ENCODE measurements at regions not wholly inside any gene's neighbourhood (a gene's known extent, or its start where the extent isn't known, plus 50 kb on each side); places are given as distances from the start of the nearest gene placed in this dataset.

DNA sequence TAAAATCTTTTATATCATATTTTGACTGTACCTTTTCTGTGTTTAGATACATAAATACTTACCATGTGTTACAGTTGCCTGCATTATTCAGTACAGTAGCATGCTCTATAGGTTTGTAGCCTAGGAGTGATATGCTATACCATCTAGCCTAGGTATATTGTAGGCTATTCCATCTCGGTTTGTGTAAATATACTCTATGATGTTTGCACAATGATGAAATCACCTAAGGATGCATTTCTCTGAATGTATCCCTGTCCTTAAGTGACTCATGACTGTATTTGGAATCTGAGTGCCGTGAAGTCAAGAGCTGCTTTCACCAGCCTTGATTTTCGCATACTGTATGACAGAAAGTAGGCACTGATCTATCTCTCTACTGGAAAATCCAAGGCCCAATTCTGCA lies 129.9 kb downstream of the UTRN start:
- no peaks in the 10 kb centered on the region for H3K9me3 ChIP-seq
- H3K27me3 ChIP-seq, result no peaks in the 10 kb centered on the region
- H3K36me3 ChIP-seq, result no peaks in the 10 kb centered on the region
- peaks cover 0 to 32% (median 0%) of the 10 kb centered on the region in 3 donors for H3K4me1 ChIP-seq
- H3K27ac ChIP-seq, result no peak overlapping the region
- 62 to 65% methylated on average over 3 of the region's 3 CpGs for WGBS, 2 donors (ENCODE audit: low coverage in 1 of 2)
- no peak for ATAC-seq
- H3K4me3 ChIP-seq, result no peak overlapping the region
- TF ChIP-seq EP300 (IDR thresholded peaks at IDR 0.05) (no peak), POLR2A (IDR thresholded peaks at IDR 0.05) (no peak), POLR2AphosphoS5 (IDR thresholded peaks at IDR 0.05) (no peak)
- TF ChIP-seq, protein P1, sequence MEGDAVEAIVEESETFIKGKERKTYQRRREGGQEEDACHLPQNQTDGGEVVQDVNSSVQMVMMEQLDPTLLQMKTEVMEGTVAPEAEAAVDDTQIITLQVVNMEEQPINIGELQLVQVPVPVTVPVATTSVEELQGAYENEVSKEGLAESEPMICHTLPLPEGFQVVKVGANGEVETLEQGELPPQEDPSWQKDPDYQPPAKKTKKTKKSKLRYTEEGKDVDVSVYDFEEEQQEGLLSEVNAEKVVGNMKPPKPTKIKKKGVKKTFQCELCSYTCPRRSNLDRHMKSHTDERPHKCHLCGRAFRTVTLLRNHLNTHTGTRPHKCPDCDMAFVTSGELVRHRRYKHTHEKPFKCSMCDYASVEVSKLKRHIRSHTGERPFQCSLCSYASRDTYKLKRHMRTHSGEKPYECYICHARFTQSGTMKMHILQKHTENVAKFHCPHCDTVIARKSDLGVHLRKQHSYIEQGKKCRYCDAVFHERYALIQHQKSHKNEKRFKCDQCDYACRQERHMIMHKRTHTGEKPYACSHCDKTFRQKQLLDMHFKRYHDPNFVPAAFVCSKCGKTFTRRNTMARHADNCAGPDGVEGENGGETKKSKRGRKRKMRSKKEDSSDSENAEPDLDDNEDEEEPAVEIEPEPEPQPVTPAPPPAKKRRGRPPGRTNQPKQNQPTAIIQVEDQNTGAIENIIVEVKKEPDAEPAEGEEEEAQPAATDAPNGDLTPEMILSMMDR (IDR thresholded peaks at IDR 0.05), result no peak

DNA sequence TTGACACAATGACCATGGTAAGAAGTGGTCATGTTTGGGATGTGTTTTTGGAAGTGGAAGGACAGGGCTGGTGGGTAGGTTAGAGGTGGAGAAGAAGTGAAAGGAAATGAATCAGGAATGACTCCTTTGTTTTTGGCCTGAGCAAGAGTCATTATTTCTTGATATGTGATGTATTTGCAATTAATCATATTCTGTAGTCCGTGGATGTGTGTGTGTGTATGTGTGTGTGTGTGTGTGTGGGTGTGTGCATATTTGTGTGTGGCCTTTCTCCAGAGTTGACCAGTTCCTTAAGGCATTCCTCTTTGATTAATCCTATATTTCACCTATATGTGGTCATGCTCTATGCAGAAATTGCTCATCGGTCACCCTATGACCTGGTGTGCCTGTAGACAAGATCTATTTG lies 130.7 kb downstream of the UTRN start:
- no peak for ATAC-seq
- Histone ChIP-seq H3K27ac (no peak overlapping the region), H3K27me3 (no peaks in the 10 kb centered on the region), H3K4me3 (no peak overlapping the region), H3K9me3 (no peaks in the 10 kb centered on the region), H3K36me3 (no peaks in the 10 kb centered on the region), H3K4me1 (peaks cover 0 to 40% (median 0%) of the 10 kb centered on the region in 3 donors)
- no peak for TF ChIP-seq POLR2AphosphoS5 (IDR thresholded peaks at IDR 0.05)
- TF ChIP-seq, protein P1 (IDR thresholded peaks at IDR 0.05), result no peak
- no peak for TF ChIP-seq POLR2A (IDR thresholded peaks at IDR 0.05)
- no peak for TF ChIP-seq EP300 (IDR thresholded peaks at IDR 0.05)
- 63 to 73% methylated on average over 2 of the region's 2 CpGs for WGBS, 2 donors (ENCODE audit: low coverage in 1 of 2)

DNA sequence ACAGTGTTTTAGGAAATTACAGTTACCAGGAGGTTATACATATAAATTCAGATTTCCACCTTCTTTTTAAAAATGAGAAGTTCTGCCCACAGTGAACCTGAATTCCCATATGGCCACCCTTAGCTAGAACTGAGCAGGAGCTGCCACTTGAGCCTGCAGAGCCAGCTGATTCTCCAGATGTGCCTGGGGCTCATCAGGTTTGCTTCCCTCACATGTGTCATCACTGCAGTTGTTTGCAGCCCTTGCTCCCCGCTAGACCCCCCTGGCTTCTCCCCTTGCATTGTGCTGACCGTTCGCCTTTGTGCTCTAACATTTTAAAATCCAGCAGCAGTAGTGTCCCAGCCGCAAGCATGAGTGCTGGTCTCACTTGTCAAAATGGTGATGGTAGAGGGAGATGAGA lies 131.1 kb downstream of the UTRN start:
- H3K4me3 ChIP-seq, result no peak overlapping the region
- H3K27me3 ChIP-seq, result no peaks in the 10 kb centered on the region
- ATAC-seq, result no peak
- H3K9me3 ChIP-seq, result no peaks in the 10 kb centered on the region
- TF ChIP-seq POLR2AphosphoS5 (IDR thresholded peaks at IDR 0.05) (no peak), EP300 (IDR thresholded peaks at IDR 0.05) (no peak), POLR2A (IDR thresholded peaks at IDR 0.05) (no peak)
- TF ChIP-seq, protein P1 (IDR thresholded peaks at IDR 0.05), result no peak
- peaks cover 0 to 41% (median 0%) of the 10 kb centered on the region in 3 donors for H3K4me1 ChIP-seq
- no peaks in the 10 kb centered on the region for H3K36me3 ChIP-seq
- no peak overlapping the region for H3K27ac ChIP-seq
- 94% methylated on average over 3 of the region's 4 CpGs; no CpG with 5 or more reads in 1 of the 2 donors for WGBS, 2 donors (ENCODE audit: low coverage in 1 of 2)

DNA sequence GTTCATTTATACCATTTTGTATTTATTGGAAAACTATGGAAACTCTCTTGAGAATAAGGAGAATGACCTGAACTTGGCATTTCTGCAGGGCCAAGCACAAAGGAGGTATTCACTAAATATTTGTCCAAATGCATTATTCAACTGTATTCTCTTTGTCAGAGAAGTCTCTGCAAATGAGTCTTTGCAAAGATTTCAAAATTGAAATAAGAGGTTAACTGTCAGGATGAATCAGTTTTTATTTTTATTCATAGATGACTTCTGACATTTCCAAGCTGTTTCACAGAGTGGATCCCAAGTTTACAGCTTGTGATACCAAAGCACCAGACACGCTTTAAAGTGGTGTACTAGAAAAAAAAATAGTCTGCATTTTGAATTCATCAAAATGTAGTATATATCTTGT lies 131.6 kb downstream of the UTRN start:
- peaks cover 0 to 41% (median 0%) of the 10 kb centered on the region in 3 donors for H3K4me1 ChIP-seq
- no peak overlapping the region for H3K4me3 ChIP-seq
- no peaks in the 10 kb centered on the region for H3K27me3 ChIP-seq
- H3K27ac ChIP-seq, result no peak overlapping the region
- TF ChIP-seq EP300 (IDR thresholded peaks at IDR 0.05), result no peak
- TF ChIP-seq POLR2A (IDR thresholded peaks at IDR 0.05), result no peak
- TF ChIP-seq, protein P1 (IDR thresholded peaks at IDR 0.05), result no peak
- no peak for TF ChIP-seq POLR2AphosphoS5 (IDR thresholded peaks at IDR 0.05)
- 13 to 86% methylated on average over 1 of the region's 1 CpG for WGBS, 2 donors (ENCODE audit: low coverage in 1 of 2)
- H3K36me3 ChIP-seq, result no peaks in the 10 kb centered on the region
- ATAC-seq, result no peak
- H3K9me3 ChIP-seq, result no peaks in the 10 kb centered on the region

DNA sequence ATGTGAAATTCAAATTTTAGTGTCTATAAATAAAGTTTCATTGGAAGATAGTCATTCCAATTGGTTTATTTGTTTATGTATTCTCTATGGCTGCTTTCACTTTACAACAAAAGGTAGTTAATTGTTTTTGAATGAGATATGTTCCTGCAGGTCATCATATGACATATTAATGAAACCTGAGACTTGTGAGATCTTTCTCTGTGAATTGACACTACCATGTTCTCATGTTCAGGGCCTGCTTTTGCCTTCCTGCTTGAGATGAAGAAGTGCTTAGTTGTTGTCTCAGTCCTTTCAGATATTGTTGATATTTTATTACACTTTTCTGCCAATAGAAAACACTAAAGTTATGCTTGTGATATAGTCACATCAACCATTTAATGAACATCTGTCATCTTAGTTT lies 132.5 kb downstream of the UTRN start:
- Histone ChIP-seq H3K36me3 (peaks cover 0 to 4% of the 10 kb centered on the region in 2 donors), H3K9me3 (no peaks in the 10 kb centered on the region), H3K27ac (no peak overlapping the region), H3K4me1 (peaks cover 0 to 41% (median 0%) of the 10 kb centered on the region in 3 donors), H3K27me3 (no peaks in the 10 kb centered on the region), H3K4me3 (no peak overlapping the region)
- ATAC-seq, result no peak
- TF ChIP-seq POLR2A (IDR thresholded peaks at IDR 0.05), result no peak
- TF ChIP-seq POLR2AphosphoS5 (IDR thresholded peaks at IDR 0.05), result no peak
- no peak for TF ChIP-seq EP300 (IDR thresholded peaks at IDR 0.05)
- TF ChIP-seq, protein P1 (IDR thresholded peaks at IDR 0.05), result no peak

All from gastroesophageal sphincter (tissue), 4 donors.